Osteoblast (primary cell): ENCODE measurements at regions not wholly inside any gene's neighbourhood (a gene's known extent, or its start where the extent isn't known, plus 50 kb on each side); places are given as distances from the start of the nearest gene placed in this dataset.

ENCODE experiments used
- DNase-seq: peaks from one replicate; pipeline ENCODE4 v3.0.0; 2011; ENCODE audit warnings: low spot score, mixed read lengths; ENCODE audit not compliant: insufficient read length; ENCODE audit errors: missing footprints
- H2AFZ ChIP-seq: 2 replicates; pipeline ENCODE4 v1.6.0; 2011; ENCODE audit warnings: mild to moderate bottlenecking, low read length
- H3K27ac ChIP-seq: 2 replicates; pipeline ENCODE4 v1.5.1; 2011; ENCODE audit warnings: mild to moderate bottlenecking, low read depth, low read length, moderate library complexity
- H3K27me3 ChIP-seq: 2 replicates; pipeline ENCODE4 v1.6.0; 2012; ENCODE audit warnings: mild to moderate bottlenecking, control low read depth, inconsistent platforms, low read length, moderate library complexity; ENCODE audit not compliant: insufficient read depth
- H3K36me3 ChIP-seq: 2 replicates; pipeline ENCODE4 v1.5.1; 2011; ENCODE audit warnings: mild to moderate bottlenecking, low read length, control low read depth, moderate library complexity; ENCODE audit not compliant: insufficient read depth
- H3K4me1 ChIP-seq: 2 replicates; pipeline ENCODE4 v1.5.1; 2011; ENCODE audit warnings: mild to moderate bottlenecking, low read length, control low read depth, moderate library complexity; ENCODE audit not compliant: insufficient read depth
- H3K4me2 ChIP-seq: 2 replicates; pipeline ENCODE4 v1.6.0; 2011; ENCODE audit warnings: mild to moderate bottlenecking, low read length; ENCODE audit not compliant: insufficient read depth
- H3K4me3 ChIP-seq: fragments of 200-600 bp; sonication (generic); 3 replicates; pipeline ENCODE4 v1.5.1; 2012; ENCODE audit warnings: mild to moderate bottlenecking, low read length, inconsistent platforms; ENCODE audit not compliant: insufficient read depth
- H3K79me2 ChIP-seq: 2 replicates; pipeline ENCODE4 v1.6.0; 2012; ENCODE audit warnings: mild to moderate bottlenecking, low read length, control low read depth, inconsistent platforms; ENCODE audit not compliant: insufficient read depth
- H3K9me3 ChIP-seq: 2 replicates; pipeline ENCODE4 v1.5.1; 2011; ENCODE audit warnings: low read depth, low read length, control low read depth
- H4K20me1 ChIP-seq: 2 replicates; pipeline ENCODE4 v1.6.0; 2012; ENCODE audit warnings: mild to moderate bottlenecking, low read length, control low read depth; ENCODE audit not compliant: insufficient read depth
- CTCF ChIP-seq: IDR thresholded peaks from 2 replicates; pipeline ENCODE4 v1.5.1; 2011; ENCODE audit warnings: mild to moderate bottlenecking, low read depth, low read length, moderate library complexity; ENCODE audit errors: extremely low read depth

- H4K20me1 ChIP-seq = no peaks in the 10 kb centered on the region
- no peak for DNase-seq
- H3K4me2 ChIP-seq = no peak overlapping the region
- no peaks in the 10 kb centered on the region for H3K36me3 ChIP-seq
- H3K4me3 ChIP-seq = no peak overlapping the region
- TF ChIP-seq CTCF = no peak
- H3K9me3 ChIP-seq = peaks cover 3% of the 10 kb centered on the region
- H3K79me2 ChIP-seq = no peaks in the 10 kb centered on the region
- H3K4me1 ChIP-seq = no peaks in the 10 kb centered on the region
- H2AFZ ChIP-seq = no peak overlapping the region
- H3K27ac ChIP-seq = no peak overlapping the region
- H3K27me3 ChIP-seq = no peaks in the 10 kb centered on the region
These were observed 572.6 kb upstream of the EEF2KMT start for GRCh38 chr16:5670198-5670597.

DNA sequence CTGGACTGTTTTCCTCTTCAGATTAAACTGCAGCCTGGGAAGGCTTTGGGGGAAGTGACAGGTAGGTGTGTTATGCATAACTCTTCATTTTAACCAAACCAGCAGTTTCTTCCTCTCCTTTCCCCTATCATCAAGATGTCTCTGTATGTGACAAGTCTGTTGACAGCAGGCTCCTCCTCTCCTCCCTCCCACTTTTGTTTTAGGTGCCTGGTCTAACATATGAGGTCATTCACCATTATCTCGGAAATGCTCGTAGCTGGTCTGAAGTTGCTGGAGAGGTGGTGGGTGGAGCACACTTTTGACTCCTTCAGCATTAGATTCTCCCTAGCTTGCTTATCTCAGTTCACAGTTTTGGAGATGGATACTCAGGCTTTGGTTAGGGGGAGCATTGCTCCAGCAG, 571.0 kb upstream of the EEF2KMT start:
- DNase-seq = no peak
- H3K4me3 ChIP-seq = no peak overlapping the region
- H3K36me3 ChIP-seq = no peaks in the 10 kb centered on the region
- no peak overlapping the region for H3K4me2 ChIP-seq
- H3K79me2 ChIP-seq = no peaks in the 10 kb centered on the region
- H3K27ac ChIP-seq = no peak overlapping the region
- TF ChIP-seq CTCF = no peak
- H2AFZ ChIP-seq = no peak overlapping the region
- no peaks in the 10 kb centered on the region for H3K4me1 ChIP-seq
- H3K9me3 ChIP-seq = peaks cover 2% of the 10 kb centered on the region
- H4K20me1 ChIP-seq = no peaks in the 10 kb centered on the region
- no peaks in the 10 kb centered on the region for H3K27me3 ChIP-seq

DNA sequence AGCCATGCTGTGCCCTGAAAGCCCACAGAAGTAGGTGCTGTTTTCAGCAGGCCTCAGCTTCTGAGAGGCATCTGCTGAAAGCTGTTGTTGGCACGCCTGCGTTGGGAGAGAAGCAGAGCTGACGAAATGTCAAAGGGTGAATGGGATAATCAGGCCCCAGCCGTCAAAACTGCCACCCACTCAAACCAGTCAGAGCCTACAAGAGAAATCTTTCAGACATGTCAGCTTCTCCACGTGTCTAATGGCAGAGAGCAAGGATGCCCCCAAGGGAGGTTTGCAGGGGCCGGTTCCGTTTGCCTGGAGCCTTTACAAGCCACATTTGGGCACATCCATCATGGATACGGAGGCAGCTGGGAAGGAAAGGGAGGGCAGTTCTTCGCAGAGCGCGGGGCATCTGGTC, 568.2 kb upstream of the EEF2KMT start:
- DNase-seq = no peak
- Histone ChIP-seq H3K4me2 (no peak overlapping the region), H3K36me3 (no peaks in the 10 kb centered on the region), H4K20me1 (no peaks in the 10 kb centered on the region), H3K4me1 (no peaks in the 10 kb centered on the region), H3K27me3 (no peaks in the 10 kb centered on the region), H2AFZ (no peak overlapping the region), H3K79me2 (no peaks in the 10 kb centered on the region), H3K4me3 (no peak overlapping the region), H3K27ac (no peak overlapping the region), H3K9me3 (no peaks in the 10 kb centered on the region)
- no peak for TF ChIP-seq CTCF

DNA sequence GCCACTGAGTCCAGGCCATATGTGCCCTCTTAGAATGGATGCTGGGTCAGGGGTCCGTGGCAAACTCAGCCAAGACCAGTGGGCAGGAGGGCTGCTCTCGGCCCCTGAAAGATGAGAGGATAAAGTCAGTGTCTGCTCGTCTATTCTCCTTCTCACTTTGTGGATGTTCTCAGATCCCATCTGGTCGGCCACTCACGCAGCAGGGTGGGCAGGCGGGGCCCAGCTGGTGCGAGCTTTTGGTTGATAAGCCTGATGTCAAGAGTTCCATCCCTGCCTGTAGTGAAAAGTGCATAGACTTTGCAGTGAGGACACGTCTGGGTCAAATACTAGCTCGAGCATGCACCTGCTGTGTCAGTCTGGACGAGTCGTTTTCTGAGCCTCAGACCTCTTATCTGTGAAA, 556.2 kb upstream of the EEF2KMT start:
- no peak for TF ChIP-seq CTCF
- no peak overlapping the region for H2AFZ ChIP-seq
- no peak overlapping the region for H3K4me3 ChIP-seq
- H3K4me2 ChIP-seq = no peak overlapping the region
- no peaks in the 10 kb centered on the region for H3K79me2 ChIP-seq
- no peaks in the 10 kb centered on the region for H4K20me1 ChIP-seq
- peaks cover 4% of the 10 kb centered on the region for H3K9me3 ChIP-seq
- DNase-seq = no peak
- H3K4me1 ChIP-seq = no peaks in the 10 kb centered on the region
- H3K27ac ChIP-seq = no peak overlapping the region
- no peaks in the 10 kb centered on the region for H3K27me3 ChIP-seq
- H3K36me3 ChIP-seq = no peaks in the 10 kb centered on the region
